CD4-positive, alpha-beta T cell treated with Interferon gamma for 1 hour (primary cell): ENCODE measurements at regions not wholly inside any gene's neighbourhood (a gene's known extent, or its start where the extent isn't known, plus 50 kb on each side); places are given as distances from the start of the nearest gene placed in this dataset.

ENCODE experiments used
- DNase-seq: peaks from one replicate; pipeline ENCODE4 v3.0.0-alpha.2; 2020

- no peak for DNase-seq
Measured at GRCh38 chr2:234631646-234632514, 135.0 kb upstream of the ARL4C start.

DNA sequence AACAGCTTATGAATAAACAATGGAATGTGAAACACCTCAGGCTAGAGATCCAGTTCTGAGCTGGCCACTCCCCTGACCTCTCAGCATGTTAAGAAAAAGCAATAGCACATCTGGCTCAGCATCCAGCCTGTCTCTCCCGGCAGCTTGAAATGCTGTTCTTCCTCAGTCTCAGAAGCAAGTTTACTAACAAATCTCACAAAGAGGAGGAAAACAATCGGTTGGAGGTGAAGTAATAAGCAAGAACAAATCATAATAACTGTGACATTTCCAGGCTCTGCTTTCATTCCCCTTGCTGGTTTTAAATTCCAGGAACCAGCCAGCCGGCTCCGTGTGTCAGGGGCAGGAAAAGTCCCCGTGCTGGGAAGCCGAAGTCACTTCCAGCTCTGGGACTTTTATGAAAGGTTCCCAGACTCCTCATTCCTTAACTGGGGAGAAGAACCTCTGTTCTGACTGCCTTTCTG is 133.9 kb upstream of the ARL4C start:
- no peak for DNase-seq

DNA sequence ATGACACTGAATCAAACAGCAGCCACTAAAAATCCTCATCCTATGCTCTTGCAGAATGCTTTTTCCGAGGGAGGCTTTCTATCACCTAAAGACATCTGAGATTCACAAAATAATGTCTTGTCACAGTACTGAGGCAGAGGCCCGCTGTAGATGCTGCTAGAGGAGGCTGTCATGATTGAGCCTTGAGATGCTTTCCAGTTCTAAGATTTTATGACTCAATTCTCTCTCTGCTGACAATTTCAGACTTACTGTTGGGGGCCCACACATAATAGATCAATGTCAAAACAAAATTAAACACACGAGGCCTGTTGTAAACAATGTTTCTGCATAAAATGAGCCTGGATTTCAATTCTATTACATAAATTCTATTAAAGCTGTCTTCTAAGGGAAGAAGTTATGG is 132.7 kb upstream of the ARL4C start:
- DNase-seq: no peak

GRCh38 chr2:234628953-234629352 is 132.1 kb upstream of the ARL4C start:
- DNase-seq: no peak

DNA sequence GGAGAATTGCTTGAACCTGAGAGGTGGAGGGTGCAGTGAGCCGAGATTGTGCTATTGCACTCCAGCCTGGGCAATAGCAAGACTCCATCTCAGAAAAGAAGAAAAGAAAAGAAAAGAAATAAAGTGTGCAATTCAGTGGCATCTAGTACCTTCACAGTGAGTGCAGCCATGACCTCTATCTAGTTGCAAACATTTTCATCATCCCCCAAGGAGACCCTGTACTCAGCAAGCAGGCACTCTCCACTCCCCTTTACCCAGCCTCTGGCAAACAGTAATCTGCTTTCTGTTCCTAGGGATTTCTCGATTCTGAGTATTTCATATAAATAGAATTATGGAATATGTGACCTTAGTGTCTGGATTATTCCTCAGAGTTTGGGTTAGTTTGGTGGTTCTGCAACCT is 130.4 kb upstream of the ARL4C start:
- no peak for DNase-seq

DNA sequence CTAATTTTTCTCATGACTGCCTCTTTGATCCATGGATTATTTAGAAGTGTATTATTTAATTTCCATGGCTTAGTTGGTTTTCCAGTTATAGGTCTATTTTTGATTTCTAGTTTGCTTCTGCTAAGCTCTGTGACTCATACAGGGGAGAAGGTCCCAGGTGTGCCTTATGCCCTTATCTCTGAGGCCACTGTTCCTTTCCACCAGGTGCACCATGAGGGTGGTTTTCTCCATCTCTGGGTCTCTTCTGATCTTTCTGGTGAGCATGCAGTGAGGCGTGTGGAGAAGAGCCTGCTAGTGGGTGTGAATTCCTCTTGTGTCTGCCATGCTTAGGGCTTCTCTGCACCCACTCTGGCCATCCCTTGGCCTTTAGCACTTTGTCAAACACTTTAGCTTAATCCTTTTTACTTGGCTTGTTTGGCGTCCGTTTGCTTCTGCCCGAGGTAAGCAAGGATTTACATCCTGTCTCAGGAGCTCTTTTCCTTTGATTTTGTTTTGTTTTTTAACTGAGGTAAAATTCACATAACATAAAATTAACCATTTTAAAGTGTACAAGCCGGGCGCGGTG is 129.8 kb upstream of the ARL4C start:
- no peak for DNase-seq

DNA sequence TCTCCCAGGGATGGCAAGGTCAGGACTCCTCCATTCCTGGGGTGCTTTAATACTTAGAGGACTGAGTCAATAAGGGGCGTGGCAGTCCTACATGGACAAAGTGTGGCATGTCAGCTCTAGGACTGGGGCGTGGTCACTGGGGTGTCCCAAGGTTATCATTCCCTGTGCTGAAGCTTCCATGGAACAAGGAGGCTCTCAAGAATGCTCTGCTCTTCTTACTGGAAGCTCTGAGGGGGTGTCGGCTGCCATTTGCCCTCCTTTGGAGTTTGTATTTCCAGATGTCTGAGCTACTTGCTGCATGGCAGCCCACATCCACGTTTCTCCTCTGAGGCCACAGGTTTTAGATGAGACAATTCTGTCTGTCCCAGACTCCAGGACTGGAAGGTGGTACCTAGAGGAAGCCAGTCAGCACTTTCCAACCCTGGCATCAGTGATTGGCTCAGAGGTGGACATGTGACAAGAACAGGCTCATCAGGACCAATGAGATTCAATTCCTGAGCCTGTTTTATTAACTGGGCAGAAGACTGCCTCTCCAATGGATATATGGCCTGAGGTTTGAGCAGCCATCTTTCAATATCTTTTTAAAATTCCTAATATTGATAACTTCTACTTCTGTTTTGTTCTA is 128.9 kb upstream of the ARL4C start:
- DNase-seq: no peak

GRCh38 chr2:234623521-234623991 is 126.7 kb upstream of the ARL4C start:
- DNase-seq: no peak

GRCh38 chr2:234621120-234621519 is 124.2 kb upstream of the ARL4C start:
- DNase-seq: no peak

DNA sequence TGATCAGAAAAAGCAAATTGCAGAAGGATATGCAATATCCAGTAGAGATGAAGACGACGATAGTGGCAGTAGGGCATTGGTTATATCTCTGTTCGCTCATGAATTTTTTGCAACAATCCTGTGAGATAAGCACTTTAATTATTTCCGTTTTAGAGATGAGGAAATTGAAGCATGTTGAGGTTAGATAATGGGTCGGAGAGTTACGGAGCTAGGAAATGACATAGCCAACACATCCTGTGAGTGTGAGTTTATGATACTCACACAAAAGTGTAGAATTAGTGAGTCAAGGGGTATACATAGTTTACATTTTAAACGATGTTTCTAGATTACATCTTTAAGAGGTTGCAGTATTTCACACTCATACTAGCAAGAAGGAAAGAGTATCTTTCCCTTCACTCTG is 123.1 kb upstream of the ARL4C start:
- DNase-seq: no peak

- DNase-seq: no peak
Measured at GRCh38 chr2:234615643-234616356, 118.9 kb upstream of the ARL4C start.

GRCh38 chr2:234611209-234611608 is 114.3 kb upstream of the ARL4C start:
- no peak for DNase-seq

- DNase-seq: no peak
Measured at GRCh38 chr2:234608946-234609345, 112.1 kb upstream of the ARL4C start.

GRCh38 chr2:234607691-234608090 is 110.8 kb upstream of the ARL4C start:
- no peak for DNase-seq

DNA sequence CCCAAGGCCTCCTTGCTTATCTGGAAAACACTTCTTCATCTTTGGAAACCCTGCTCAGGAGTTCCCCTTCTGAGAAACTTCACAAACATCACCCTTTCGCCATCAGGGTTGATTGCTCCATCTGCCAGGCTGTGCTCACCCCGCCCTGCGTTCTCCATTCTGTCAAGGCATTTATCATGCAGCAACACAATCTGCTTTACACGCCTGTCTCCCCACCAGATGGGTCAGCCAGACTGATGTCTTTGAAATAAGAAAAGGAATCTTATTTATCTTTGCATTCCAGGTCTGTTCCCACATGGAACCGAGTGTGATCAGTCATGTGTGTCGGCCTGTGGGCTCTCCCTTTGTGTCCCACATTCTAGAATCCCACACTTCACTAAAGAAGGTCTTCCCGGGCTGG is 110.0 kb upstream of the ARL4C start:
- DNase-seq: no peak

- DNase-seq: no peak
Measured at GRCh38 chr2:234603619-234604018, 106.7 kb upstream of the ARL4C start.

DNA sequence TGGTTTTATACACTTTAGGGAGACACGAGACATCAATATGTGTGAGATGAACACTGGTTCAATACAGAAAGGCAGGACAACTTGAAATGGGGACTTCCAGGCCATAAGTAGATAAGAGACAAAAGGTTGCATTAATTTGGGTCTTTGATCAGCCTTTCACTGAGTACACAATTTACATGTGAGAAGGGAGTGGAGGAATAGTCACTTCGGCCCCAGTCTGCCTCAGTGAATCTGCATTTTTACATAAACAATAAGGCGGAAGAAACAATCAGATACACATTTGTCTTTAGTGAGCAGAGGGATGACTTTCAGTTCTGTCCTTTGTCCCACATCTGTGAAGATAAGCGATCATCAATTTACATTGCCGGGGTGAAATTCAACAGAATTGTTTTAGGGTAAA is 104.3 kb upstream of the ARL4C start:
- no peak for DNase-seq

GRCh38 chr2:234597576-234597861 is 100.6 kb upstream of the ARL4C start:
- DNase-seq: no peak

- DNase-seq: no peak
Measured at GRCh38 chr2:234596696-234597575, 100.1 kb upstream of the ARL4C start.

- DNase-seq: no peak
Measured at GRCh38 chr2:234595829-234596228, 98.9 kb upstream of the ARL4C start.

- DNase-seq: no peak
Measured at GRCh38 chr2:234594715-234595114, 97.8 kb upstream of the ARL4C start.

GRCh38 chr2:234593636-234594035 is 96.8 kb upstream of the ARL4C start:
- no peak for DNase-seq

- no peak for DNase-seq
Measured at GRCh38 chr2:234592541-234592940, 95.7 kb upstream of the ARL4C start.
